Caki2 (cell line): ENCODE measurements at regions not wholly inside any gene's neighbourhood (a gene's known extent, or its start where the extent isn't known, plus 50 kb on each side); places are given as distances from the start of the nearest gene placed in this dataset.

Experiments used
- DNase-seq: peaks from one replicate; pipeline ENCODE4 v3.0.0-alpha.2; 2015; ENCODE audit warnings: low read depth
- in situ Hi-C: cut with HindIII; loops from 2 replicates; pipeline ENCODE4 v1.10.0; 2016; ENCODE audit warnings: low sequenced_read_pairs, low pct_unique_long_range_greater_than_20kb, mixed read lengths

GRCh38 chr2:12506846-12507245 lies 209.9 kb upstream of the TRIB2 start:
- in situ Hi-C loops: no loop called here
- no peak for DNase-seq

- in situ Hi-C loops: no loop called here
- peak; percentile 80 for DNase-seq
Measured at GRCh38 chr2:12507295-12507694, 209.4 kb upstream of the TRIB2 start.

GRCh38 chr2:12510070-12510469 lies 206.7 kb upstream of the TRIB2 start:
- no peak for DNase-seq
- in situ Hi-C loops: no loop called here

- in situ Hi-C loops: no loop called here
- DNase-seq: no peak
Measured at GRCh38 chr2:12513339-12513738, 203.4 kb upstream of the TRIB2 start.

GRCh38 chr2:12514168-12514567 lies 202.6 kb upstream of the TRIB2 start:
- in situ Hi-C loops: no loop called here
- DNase-seq: no peak

GRCh38 chr2:12514631-12515437 lies 201.9 kb upstream of the TRIB2 start:
- in situ Hi-C loops: no loop called here
- no peak for DNase-seq

GRCh38 chr2:12515871-12516270 lies 200.9 kb upstream of the TRIB2 start:
- no peak for DNase-seq
- in situ Hi-C loops: no loop called here

GRCh38 chr2:12533337-12534005 lies 183.3 kb upstream of the TRIB2 start:
- no peak for DNase-seq
- in situ Hi-C loops: no loop called here

- in situ Hi-C loops: no loop called here
Measured at GRCh38 chr2:12534646-12535263, 182.0 kb upstream of the TRIB2 start.

GRCh38 chr2:12536976-12537375 lies 179.8 kb upstream of the TRIB2 start:
- DNase-seq: no peak
- in situ Hi-C loops: no loop called here

More at GRCh38 chr2:12534646-12535263, 182.0 kb upstream of the TRIB2 start:
- DNase-seq: peak; percentile 46

- DNase-seq: peak; percentile 45
- in situ Hi-C loops: no loop called here
Measured at GRCh38 chr2:12538138-12538694, 178.5 kb upstream of the TRIB2 start.

- DNase-seq: peak; percentile 26
- in situ Hi-C loops: no loop called here
Measured at GRCh38 chr2:12539336-12539735, 177.4 kb upstream of the TRIB2 start.

GRCh38 chr2:12539776-12540562 lies 176.8 kb upstream of the TRIB2 start:
- DNase-seq: no peak
- in situ Hi-C loops: no loop called here

- in situ Hi-C loops: no loop called here
- DNase-seq: no peak
Measured at GRCh38 chr2:12543076-12543977, 173.4 kb upstream of the TRIB2 start.

- DNase-seq: no peak
- in situ Hi-C loops: no loop called here
Measured at GRCh38 chr2:12543978-12544558, 172.7 kb upstream of the TRIB2 start.

GRCh38 chr2:12547566-12548170 lies 169.1 kb upstream of the TRIB2 start:
- in situ Hi-C loops: no loop called here
- DNase-seq: no peak

GRCh38 chr2:12548906-12549305 lies 167.8 kb upstream of the TRIB2 start:
- no peak for DNase-seq
- in situ Hi-C loops: no loop called here
